Mesodermal cell (in vitro differentiated cells): ENCODE measurements at regions not wholly inside any gene's neighbourhood (a gene's known extent, or its start where the extent isn't known, plus 50 kb on each side); places are given as distances from the start of the nearest gene placed in this dataset.

Experiments used
- H3K27ac ChIP-seq: 2 replicates; pipeline ENCODE4 v1.7.0; 2013; ENCODE audit warnings: mild to moderate bottlenecking, low read depth, low read length, moderate library complexity; ENCODE audit not compliant: severe bottlenecking
- H3K36me3 ChIP-seq: 2 replicates; pipeline ENCODE4 v1.7.1; 2013; ENCODE audit warnings: mild to moderate bottlenecking, low read length, moderate library complexity; ENCODE audit not compliant: control insufficient read depth, insufficient read depth
- H3K4me1 ChIP-seq: one replicate; pipeline ENCODE4 v1.7.1; 2013; ENCODE audit warnings: mild to moderate bottlenecking, low read length; ENCODE audit not compliant: insufficient read depth, control insufficient read depth, poor library complexity, severe bottlenecking
- H3K4me3 ChIP-seq: 2 replicates; pipeline ENCODE4 v1.7.0; 2013; ENCODE audit warnings: low read length, control low read depth, mild to moderate bottlenecking; ENCODE audit not compliant: insufficient read depth, poor library complexity, severe bottlenecking; ENCODE audit errors: extremely low read depth
- H3K9me3 ChIP-seq: 2 replicates; pipeline ENCODE4 v1.7.1; 2013; ENCODE audit warnings: mild to moderate bottlenecking, low read length, moderate library complexity; ENCODE audit not compliant: control insufficient read depth
- whole genome bisulfite sequencing, 2 experiments: methylation state at CpG; one replicate each; pipeline ENCODE4 v1.1.5; 2013; ENCODE audit warnings: missing lambda C conversion rate in 2 of 2; ENCODE audit not compliant: insufficient coverage in 2 of 2; 5-methylcytosine and 5-hydroxymethylcytosine counted together

DNA sequence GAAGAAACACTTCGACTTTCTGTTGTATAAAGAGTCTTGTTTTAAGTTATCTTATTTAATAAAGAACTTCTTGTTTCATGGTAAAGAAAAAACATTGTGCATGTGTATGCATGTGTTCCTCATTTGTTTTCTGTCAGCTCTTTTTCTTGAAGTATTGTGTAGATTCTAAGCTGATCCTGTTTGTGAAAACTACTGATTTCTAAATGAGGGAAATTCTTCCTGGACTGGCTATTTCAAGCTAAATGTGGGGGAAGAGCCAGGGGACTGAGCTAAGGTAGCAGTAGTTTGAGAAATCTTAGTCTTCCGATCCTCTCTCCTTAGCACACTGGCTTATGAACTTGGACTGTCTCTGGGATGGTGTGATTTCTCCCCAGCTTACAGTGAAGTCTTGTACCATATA, 56.4 kb upstream of the RBMS1 start:
- Histone ChIP-seq H3K4me3 (no peak overlapping the region), H3K9me3 (no peaks in the 10 kb centered on the region), H3K27ac (no peak overlapping the region), H3K36me3 (no peaks in the 10 kb centered on the region), H3K4me1 (no peaks in the 10 kb centered on the region)
- 100% methylated on average over 1 of the region's 2 CpGs for WGBS, 2 experiments

DNA sequence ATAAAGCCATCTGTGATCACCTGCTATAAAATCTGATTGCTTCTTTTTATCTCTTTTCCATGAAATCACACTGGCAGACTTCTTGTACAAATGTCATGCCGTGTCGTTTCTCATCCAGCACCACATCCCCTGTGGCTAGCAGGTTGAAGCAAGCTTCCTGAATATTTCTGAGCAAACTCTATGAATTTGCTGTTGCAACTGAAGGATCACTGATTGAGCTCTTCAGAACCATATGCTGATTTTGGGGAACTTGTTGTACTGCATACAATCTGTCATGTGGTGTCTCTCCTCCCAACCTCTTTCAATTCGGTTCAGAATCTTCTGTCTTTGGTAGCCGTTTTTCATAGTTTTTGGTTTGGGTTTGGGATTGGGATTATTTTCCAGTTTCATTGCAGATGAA, 57.7 kb upstream of the RBMS1 start:
- Histone ChIP-seq H3K27ac (no peak overlapping the region), H3K36me3 (no peaks in the 10 kb centered on the region), H3K4me3 (no peak overlapping the region), H3K4me1 (no peaks in the 10 kb centered on the region), H3K9me3 (no peaks in the 10 kb centered on the region)
- WGBS, 2 experiments, result 92 to 100% methylated on average over 2 of the region's 4 CpGs

DNA sequence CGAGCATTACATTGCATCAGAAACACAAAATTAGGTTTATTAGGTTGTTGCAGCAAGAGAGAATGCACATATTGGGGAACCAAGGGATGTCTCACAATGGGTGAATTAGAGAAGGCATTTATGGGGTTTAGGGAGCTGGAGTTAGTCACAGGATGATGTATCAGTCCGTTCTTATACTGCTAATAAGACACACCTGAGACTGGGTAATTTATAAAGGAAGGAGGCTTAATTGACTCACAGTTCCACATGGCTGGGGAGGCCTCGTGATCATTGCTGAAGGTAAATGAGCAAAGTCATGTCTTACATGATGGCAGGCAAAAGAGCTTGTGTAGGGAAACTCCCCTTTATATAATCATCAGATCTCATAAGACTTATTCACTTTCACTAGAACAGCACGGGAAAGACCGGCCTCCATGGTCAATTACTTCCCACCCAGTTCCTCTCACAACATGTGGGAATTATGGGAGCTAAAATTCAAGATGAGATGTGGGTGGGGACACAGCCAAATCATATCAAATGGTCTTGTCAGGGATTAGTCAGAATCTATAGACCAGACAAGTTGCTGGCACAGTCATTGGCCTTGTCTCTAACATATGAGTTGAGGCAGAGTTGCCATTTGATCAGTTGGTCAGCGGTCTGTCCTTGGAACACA, 61.9 kb upstream of the RBMS1 start:
- H3K4me1 ChIP-seq, result no peaks in the 10 kb centered on the region
- WGBS, 2 experiments, result 85% methylated on average over 2 of the region's 6 CpGs; no CpG with 5 or more reads in 1 of the 2 experiments
- no peak overlapping the region for H3K4me3 ChIP-seq
- H3K9me3 ChIP-seq, result no peaks in the 10 kb centered on the region
- H3K36me3 ChIP-seq, result no peaks in the 10 kb centered on the region
- H3K27ac ChIP-seq, result no peak overlapping the region

DNA sequence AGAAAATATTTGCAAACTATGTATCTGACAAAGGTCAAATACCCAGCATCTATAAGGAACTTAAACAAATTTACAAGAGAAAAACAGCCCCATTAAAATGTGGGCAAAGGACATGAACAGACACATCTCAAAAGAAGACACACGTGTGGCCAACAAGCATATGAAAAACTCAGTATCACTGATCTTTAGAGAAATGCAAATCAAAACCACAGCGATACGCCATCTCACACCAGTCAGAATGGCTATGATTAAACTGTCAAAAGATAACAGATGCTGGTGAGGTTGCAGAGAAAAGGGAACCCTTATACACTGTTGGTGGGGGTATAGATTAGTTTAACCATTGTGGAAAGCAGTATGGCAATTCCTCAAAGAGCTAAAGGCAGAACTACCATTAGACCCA, 64.3 kb upstream of the RBMS1 start:
- no peaks in the 10 kb centered on the region for H3K4me1 ChIP-seq
- no peaks in the 10 kb centered on the region for H3K9me3 ChIP-seq
- no peaks in the 10 kb centered on the region for H3K36me3 ChIP-seq
- no peak overlapping the region for H3K27ac ChIP-seq
- 100% methylated on average over 1 of the region's 3 CpGs; no CpG with 5 or more reads in 1 of the 2 experiments for WGBS, 2 experiments
- H3K4me3 ChIP-seq, result no peak overlapping the region

DNA sequence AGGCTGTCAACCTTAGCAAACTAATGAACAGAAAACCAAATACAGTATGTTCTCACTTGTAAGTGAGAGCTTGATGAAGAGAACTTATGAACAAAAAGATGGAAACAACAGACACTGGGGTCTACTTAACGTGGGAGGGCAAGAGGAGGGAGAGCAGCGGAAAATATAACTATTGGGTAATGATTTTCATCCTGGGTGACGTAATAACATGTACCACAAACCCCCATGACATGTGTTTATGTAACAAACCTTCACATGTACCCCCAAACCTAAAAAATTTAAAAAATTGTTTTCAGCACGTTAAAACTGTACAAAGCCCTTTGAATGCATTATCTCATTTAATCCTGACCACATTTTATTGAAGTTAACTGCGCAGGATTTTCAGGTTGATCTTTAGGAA, 64.9 kb upstream of the RBMS1 start:
- no peak overlapping the region for H3K4me3 ChIP-seq
- no peaks in the 10 kb centered on the region for H3K36me3 ChIP-seq
- H3K27ac ChIP-seq, result no peak overlapping the region
- H3K4me1 ChIP-seq, result no peaks in the 10 kb centered on the region
- H3K9me3 ChIP-seq, result no peaks in the 10 kb centered on the region
- 92 to 100% methylated on average over 2 of the region's 5 CpGs for WGBS, 2 experiments

DNA sequence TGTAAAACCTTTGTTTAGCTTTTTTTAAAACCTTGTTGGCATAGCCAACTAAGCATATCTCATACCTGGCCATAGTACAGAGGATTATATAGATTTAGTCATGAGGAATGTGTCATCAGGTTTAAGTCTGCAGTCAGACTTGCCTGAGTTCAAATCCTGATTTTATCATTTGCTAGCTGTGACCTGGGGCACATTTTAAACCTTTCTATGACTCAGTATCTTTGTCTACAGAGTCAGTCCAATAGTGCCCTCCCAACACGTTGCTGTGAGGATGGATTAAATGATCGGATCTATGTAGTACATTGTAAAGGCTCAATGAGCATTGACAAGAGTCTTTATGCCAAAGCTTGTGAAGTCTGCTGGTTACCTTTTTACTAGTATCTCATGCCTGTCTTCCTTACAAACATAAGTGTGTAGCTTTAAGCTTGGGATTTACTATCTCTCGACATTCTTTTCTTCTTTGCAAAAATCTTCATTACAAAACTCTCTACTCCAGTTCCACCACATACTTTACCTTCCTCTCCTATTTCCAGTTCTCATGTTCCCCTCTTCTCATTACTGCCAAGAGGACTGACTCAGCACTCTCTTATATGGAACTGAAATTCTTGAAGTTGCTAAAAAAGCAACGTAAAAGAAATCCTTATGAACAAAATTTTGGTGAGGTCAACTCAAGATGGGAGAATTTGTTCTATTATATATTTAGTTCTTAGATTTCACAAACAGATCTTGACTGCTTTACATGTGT, 68.1 kb upstream of the RBMS1 start:
- no peak overlapping the region for H3K4me3 ChIP-seq
- no peak overlapping the region for H3K27ac ChIP-seq
- H3K4me1 ChIP-seq, result no peaks in the 10 kb centered on the region
- no peaks in the 10 kb centered on the region for H3K36me3 ChIP-seq
- 89 to 100% methylated on average over 1 of the region's 4 CpGs for WGBS, 2 experiments
- H3K9me3 ChIP-seq, result no peaks in the 10 kb centered on the region

DNA sequence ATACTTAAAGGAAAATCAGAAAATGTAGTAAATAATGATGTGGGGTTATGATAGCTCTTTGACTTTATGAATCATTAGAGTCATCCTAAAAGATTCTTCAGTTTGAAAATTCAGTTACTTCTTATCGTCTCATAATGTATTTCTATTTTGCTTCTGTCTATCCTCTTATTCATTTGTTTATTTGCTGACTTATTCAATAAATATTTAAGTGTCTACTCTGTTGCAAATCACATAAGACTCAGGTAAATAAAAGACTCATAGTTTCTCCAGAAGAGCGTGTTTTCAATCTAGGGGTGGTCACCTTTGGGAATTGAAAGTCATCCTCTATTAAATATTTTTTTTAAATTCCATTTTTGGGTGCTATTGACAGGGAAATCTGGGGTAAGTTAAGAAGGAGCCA, 69.1 kb upstream of the RBMS1 start:
- Histone ChIP-seq H3K4me3 (no peak overlapping the region), H3K36me3 (no peaks in the 10 kb centered on the region), H3K27ac (no peak overlapping the region), H3K4me1 (no peaks in the 10 kb centered on the region), H3K9me3 (no peaks in the 10 kb centered on the region)
- no CpG with 5 or more reads among the region's 2 CpGs for WGBS, 2 experiments

DNA sequence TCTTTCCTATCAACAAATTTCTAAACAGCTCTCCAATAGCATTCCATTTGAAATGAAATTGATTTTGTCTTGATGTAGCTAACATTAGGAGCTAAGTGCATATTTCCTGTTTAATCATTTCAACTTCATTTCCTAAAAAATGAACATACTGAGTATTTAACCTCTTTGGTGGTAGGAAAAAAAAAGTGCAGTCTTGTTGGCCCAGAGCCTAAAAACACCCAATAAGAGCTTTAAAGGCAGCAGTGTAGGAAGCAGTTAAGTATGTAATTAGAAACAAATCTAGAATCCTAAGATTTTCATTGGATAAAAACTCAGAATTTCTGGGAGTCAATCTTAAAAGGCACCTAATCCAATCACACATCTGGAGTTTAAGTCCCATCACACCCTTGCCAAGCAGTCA, 71.0 kb upstream of the RBMS1 start:
- Histone ChIP-seq H3K9me3 (no peaks in the 10 kb centered on the region), H3K4me1 (no peaks in the 10 kb centered on the region), H3K4me3 (no peak overlapping the region), H3K36me3 (no peaks in the 10 kb centered on the region), H3K27ac (no peak overlapping the region)

DNA sequence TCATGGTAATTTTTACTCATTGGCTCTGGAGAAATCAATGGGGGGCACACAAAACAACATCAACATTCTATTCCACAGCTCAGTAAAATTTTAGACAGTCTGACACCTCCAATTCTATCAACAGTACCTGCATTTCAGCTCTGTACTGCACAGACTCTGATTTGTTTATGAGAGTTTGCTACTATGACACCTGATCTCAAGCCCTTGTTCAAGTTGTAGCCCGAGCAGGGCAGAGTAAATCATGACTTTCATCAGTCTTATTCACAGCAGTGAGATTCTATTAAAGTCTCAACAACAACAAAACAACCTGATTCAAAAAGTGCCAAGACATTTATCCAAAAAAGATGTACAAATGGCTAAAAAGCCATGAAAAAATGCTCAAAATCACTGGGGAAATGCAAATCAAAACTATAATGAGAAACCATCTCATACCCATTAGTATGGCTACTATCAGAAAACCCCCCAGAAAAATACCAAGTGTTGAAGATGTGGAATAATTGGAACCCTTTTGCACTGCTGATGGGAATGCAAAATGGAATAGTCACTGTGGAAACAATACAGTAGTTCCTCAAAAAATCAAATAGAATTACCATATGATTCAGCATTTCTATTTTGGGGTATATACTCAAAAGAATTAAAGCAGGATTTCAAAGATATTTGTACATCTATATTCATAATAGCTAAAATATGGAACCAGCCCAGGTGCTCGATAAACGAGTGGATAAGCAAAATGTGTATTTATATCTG, 71.7 kb upstream of the RBMS1 start:
- no peaks in the 10 kb centered on the region for H3K36me3 ChIP-seq
- no peaks in the 10 kb centered on the region for H3K4me1 ChIP-seq
- 43 to 100% methylated on average over 1 of the region's 3 CpGs for WGBS, 2 experiments
- no peak overlapping the region for H3K27ac ChIP-seq
- H3K4me3 ChIP-seq, result no peak overlapping the region
- no peaks in the 10 kb centered on the region for H3K9me3 ChIP-seq

DNA sequence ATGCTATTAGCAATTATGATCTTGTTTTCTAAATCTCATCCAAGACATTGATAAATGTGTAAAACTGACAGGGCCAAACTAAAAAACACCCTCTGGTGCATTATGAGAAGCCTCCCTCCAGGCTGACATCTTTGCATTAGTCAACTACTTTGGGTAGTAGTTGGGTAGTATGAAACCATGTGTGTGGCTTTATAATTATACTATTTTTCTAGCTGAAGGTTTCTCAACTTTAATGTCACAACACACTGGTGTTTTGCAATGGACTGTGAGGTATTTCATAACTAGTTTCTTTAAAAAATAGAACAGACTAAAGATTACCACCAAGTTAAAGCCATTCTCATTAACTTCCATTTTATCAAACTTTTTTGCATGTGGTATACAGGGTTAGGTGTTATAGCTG, 73.1 kb upstream of the RBMS1 start:
- Histone ChIP-seq H3K4me1 (no peaks in the 10 kb centered on the region), H3K4me3 (no peak overlapping the region), H3K9me3 (no peaks in the 10 kb centered on the region), H3K36me3 (no peaks in the 10 kb centered on the region), H3K27ac (no peak overlapping the region)

DNA sequence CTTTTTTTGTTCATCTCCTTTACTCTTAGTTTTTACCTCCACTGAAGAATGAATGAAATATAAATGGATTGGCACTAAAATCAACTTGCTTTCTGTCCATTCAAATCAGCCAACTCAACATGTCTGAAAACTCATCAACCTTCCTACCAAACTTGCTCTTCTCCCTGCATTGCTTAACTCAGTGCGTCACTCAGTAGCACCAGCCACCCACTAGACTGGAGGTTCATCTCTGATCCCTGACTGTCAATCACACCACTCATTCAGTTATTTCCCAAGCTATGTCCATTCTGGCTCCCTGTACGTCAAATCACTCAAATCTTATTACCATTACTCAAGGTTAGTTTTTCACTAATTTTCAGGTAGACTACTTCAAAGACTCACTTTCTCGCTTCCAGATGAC, 75.2 kb upstream of the RBMS1 start:
- Histone ChIP-seq H3K4me1 (no peaks in the 10 kb centered on the region), H3K9me3 (no peaks in the 10 kb centered on the region), H3K4me3 (no peak overlapping the region), H3K27ac (no peak overlapping the region), H3K36me3 (no peaks in the 10 kb centered on the region)
- 95 to 97% methylated on average over 3 of the region's 3 CpGs for WGBS, 2 experiments
